Parathyroid adenoma (tissue), 2 donors: ENCODE measurements at regions not wholly inside any gene's neighbourhood (a gene's known extent, or its start where the extent isn't known, plus 50 kb on each side); places are given as distances from the start of the nearest gene placed in this dataset.

Source experiments
- H2AFZ ChIP-seq: fragments of 300-600 bp; sonication (generic); one replicate; pipeline ENCODE4 v1.7.0; 2017; ENCODE audit warnings: antibody characterized with exemption, mild to moderate bottlenecking
- H3K27ac ChIP-seq: fragments of 300-600 bp; sonication (generic); one replicate; pipeline ENCODE4 v1.7.0; 2017
- H3K27me3 ChIP-seq: fragments of 300-600 bp; sonication (generic); one replicate; pipeline ENCODE4 v1.7.0; 2017; ENCODE audit warnings: low read length; ENCODE audit not compliant: control insufficient read depth, insufficient read depth
- H3K36me3 ChIP-seq: fragments of 300-600 bp; sonication (generic); one replicate; pipeline ENCODE4 v1.7.0; 2017; ENCODE audit warnings: low read length; ENCODE audit not compliant: control insufficient read depth, insufficient read depth
- H3K4me1 ChIP-seq: fragments of 300-600 bp; sonication (generic); one replicate; pipeline ENCODE4 v1.7.0; 2017; ENCODE audit warnings: control low read depth
- H3K4me2 ChIP-seq: fragments of 300-600 bp; sonication (generic); one replicate; pipeline ENCODE4 v1.7.0; 2017; ENCODE audit warnings: low read length
- H3K4me3 ChIP-seq: fragments of 300-600 bp; sonication (generic); one replicate; pipeline ENCODE4 v1.7.0; 2017; ENCODE audit warnings: low read depth, low read length
- H3K79me2 ChIP-seq: fragments of 300-600 bp; sonication (generic); one replicate; pipeline ENCODE4 v1.7.0; 2017; ENCODE audit warnings: control low read depth
- H3K9ac ChIP-seq: fragments of 300-600 bp; sonication (generic); one replicate; pipeline ENCODE4 v1.7.0; 2017; ENCODE audit warnings: mild to moderate bottlenecking
- H3K9me3 ChIP-seq: fragments of 300-600 bp; sonication (generic); one replicate; pipeline ENCODE4 v1.7.0; 2017; ENCODE audit warnings: low read length; ENCODE audit not compliant: control insufficient read depth
- TF ChIP-seq, protein P1 (sequence below): fragments of 300-600 bp; sonication (generic); IDR thresholded peaks from one replicate; pipeline ENCODE4 v1.7.0; 2017; ENCODE audit warnings: antibody characterized with exemption, mild to moderate bottlenecking
- donor health status: primary hyperparathyroidism.

DNA sequence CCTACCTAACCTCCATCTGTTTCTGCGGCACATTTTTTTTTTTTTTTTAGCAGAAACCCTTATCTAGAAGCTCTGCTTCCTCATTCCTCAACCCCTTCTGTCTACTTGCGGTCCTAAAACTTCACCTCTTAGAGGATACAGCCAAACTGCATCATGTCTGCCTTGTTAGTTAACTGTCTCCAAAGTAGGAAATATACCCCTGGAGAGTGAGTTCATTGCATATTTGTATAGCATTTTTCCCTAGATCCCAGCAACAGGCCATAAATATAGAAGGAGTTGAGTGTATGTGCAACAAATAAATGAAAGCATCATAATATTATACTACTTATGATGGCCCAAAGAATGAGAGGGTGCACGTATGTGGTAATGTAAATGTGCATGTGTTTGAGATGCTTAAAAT lies 1288.6 kb upstream of the GJE1 start:
- H3K27ac ChIP-seq = no peak overlapping the region
- no peaks in the 10 kb centered on the region for H3K36me3 ChIP-seq
- TF ChIP-seq, protein P1, sequence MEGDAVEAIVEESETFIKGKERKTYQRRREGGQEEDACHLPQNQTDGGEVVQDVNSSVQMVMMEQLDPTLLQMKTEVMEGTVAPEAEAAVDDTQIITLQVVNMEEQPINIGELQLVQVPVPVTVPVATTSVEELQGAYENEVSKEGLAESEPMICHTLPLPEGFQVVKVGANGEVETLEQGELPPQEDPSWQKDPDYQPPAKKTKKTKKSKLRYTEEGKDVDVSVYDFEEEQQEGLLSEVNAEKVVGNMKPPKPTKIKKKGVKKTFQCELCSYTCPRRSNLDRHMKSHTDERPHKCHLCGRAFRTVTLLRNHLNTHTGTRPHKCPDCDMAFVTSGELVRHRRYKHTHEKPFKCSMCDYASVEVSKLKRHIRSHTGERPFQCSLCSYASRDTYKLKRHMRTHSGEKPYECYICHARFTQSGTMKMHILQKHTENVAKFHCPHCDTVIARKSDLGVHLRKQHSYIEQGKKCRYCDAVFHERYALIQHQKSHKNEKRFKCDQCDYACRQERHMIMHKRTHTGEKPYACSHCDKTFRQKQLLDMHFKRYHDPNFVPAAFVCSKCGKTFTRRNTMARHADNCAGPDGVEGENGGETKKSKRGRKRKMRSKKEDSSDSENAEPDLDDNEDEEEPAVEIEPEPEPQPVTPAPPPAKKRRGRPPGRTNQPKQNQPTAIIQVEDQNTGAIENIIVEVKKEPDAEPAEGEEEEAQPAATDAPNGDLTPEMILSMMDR = no peak
- H3K9me3 ChIP-seq = no peaks in the 10 kb centered on the region
- no peak overlapping the region for H3K4me3 ChIP-seq
- no peaks in the 10 kb centered on the region for H3K79me2 ChIP-seq
- no peaks in the 10 kb centered on the region for H3K4me1 ChIP-seq
- H2AFZ ChIP-seq = no peak overlapping the region
- no peak overlapping the region for H3K4me2 ChIP-seq
- no peaks in the 10 kb centered on the region for H3K27me3 ChIP-seq
- H3K9ac ChIP-seq = no peak overlapping the region

- Histone ChIP-seq H3K4me1 (no peaks in the 10 kb centered on the region), H3K27me3 (no peaks in the 10 kb centered on the region), H3K9me3 (no peaks in the 10 kb centered on the region), H3K36me3 (no peaks in the 10 kb centered on the region), H3K4me3 (no peak overlapping the region), H3K4me2 (no peak overlapping the region), H3K9ac (no peak overlapping the region), H3K27ac (no peak overlapping the region), H3K79me2 (no peaks in the 10 kb centered on the region), H2AFZ (no peak overlapping the region)
- TF ChIP-seq, protein P1 = no peak
Observed at GRCh38 chr6:140833408-140833807, 1299.3 kb upstream of the GJE1 start.

GRCh38 chr6:140830666-140831065 lies 1302.1 kb upstream of the GJE1 start:
- Histone ChIP-seq H3K36me3 (no peaks in the 10 kb centered on the region), H3K79me2 (no peaks in the 10 kb centered on the region), H3K27ac (no peak overlapping the region), H3K27me3 (no peaks in the 10 kb centered on the region), H3K9me3 (no peaks in the 10 kb centered on the region), H3K4me2 (no peak overlapping the region), H3K9ac (no peak overlapping the region), H3K4me3 (no peak overlapping the region), H2AFZ (no peak overlapping the region), H3K4me1 (no peaks in the 10 kb centered on the region)
- TF ChIP-seq, protein P1 = no peak

GRCh38 chr6:140828856-140829255 lies 1303.9 kb upstream of the GJE1 start:
- H3K4me3 ChIP-seq = peak overlapping the region; percentile 11
- H3K27me3 ChIP-seq = no peaks in the 10 kb centered on the region
- H3K4me2 ChIP-seq = no peak overlapping the region
- H3K9me3 ChIP-seq = no peaks in the 10 kb centered on the region
- no peak overlapping the region for H3K27ac ChIP-seq
- TF ChIP-seq, protein P1 = no peak
- H2AFZ ChIP-seq = no peak overlapping the region
- no peak overlapping the region for H3K9ac ChIP-seq
- H3K36me3 ChIP-seq = no peaks in the 10 kb centered on the region
- peaks cover 6% of the 10 kb centered on the region for H3K4me1 ChIP-seq
- H3K79me2 ChIP-seq = no peaks in the 10 kb centered on the region

DNA sequence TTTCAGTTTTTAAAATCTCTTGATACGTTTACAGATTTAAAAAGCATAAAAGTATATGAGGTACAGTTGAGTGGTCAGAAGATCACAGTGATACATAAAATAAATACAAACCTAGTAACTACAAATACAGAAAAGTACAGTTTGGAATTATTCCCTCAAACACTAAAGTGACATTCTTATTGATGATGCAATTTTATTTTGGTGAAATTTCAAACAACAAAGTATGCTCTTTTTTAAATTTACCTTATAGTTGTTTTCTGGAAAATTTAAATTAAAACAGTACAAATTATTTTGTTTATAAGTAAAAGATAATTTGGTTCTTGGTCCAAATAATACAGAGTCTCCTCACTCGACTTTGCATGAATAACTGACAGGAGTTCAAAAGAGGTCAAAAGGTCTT lies 1305.1 kb upstream of the GJE1 start:
- Histone ChIP-seq H2AFZ (no peak overlapping the region), H3K36me3 (no peaks in the 10 kb centered on the region), H3K27me3 (no peaks in the 10 kb centered on the region), H3K27ac (no peak overlapping the region), H3K9ac (no peak overlapping the region), H3K79me2 (no peaks in the 10 kb centered on the region), H3K4me2 (no peak overlapping the region), H3K4me1 (peaks cover 7% of the 10 kb centered on the region), H3K9me3 (no peaks in the 10 kb centered on the region), H3K4me3 (no peak overlapping the region)
- TF ChIP-seq, protein P1 = no peak
